T-helper 1 cell (primary cell): ENCODE measurements at regions not wholly inside any gene's neighbourhood (a gene's known extent, or its start where the extent isn't known, plus 50 kb on each side); places are given as distances from the start of the nearest gene placed in this dataset.
"Not testable (repeated sequence)": the region's sequence is repeated elsewhere in the genome, so short reads cannot be mapped to it uniquely, and the experiment has no call there.

Experiments used
- DNase-seq, 5 donors: peaks; one replicate each; pipeline ENCODE4 v3.0.0-alpha.2; 2012 to 2020

GRCh38 chr6:168192195-168192900 lies 113.3 kb upstream of the FRMD1 start:
- DNase-seq: no peak

- no peak for DNase-seq
These were observed 111.8 kb upstream of the FRMD1 start for GRCh38 chr6:168190646-168191443.

- DNase-seq: no peak
These were observed 111.0 kb upstream of the FRMD1 start for GRCh38 chr6:168190014-168190405.

GRCh38 chr6:168189200-168190013 lies 110.4 kb upstream of the FRMD1 start:
- DNase-seq: no peak

GRCh38 chr6:168188369-168189199 lies 109.6 kb upstream of the FRMD1 start:
- no peak for DNase-seq

GRCh38 chr6:168186438-168186837 lies 107.4 kb upstream of the FRMD1 start:
- DNase-seq: no peak

GRCh38 chr6:168186018-168186417 lies 107.0 kb upstream of the FRMD1 start:
- DNase-seq: not testable (repeated sequence)

GRCh38 chr6:168184701-168185100 lies 105.7 kb upstream of the FRMD1 start:
- DNase-seq: no peak

GRCh38 chr6:168183613-168183970 lies 104.6 kb upstream of the FRMD1 start:
- DNase-seq: no peak

- DNase-seq: no peak
These were observed 104.0 kb upstream of the FRMD1 start for GRCh38 chr6:168182908-168183612.

- no peak for DNase-seq
These were observed 103.4 kb upstream of the FRMD1 start for GRCh38 chr6:168182366-168182765.

GRCh38 chr6:168181876-168182275 lies 102.9 kb upstream of the FRMD1 start:
- no peak for DNase-seq

GRCh38 chr6:168181316-168181715 lies 102.3 kb upstream of the FRMD1 start:
- DNase-seq: no peak

GRCh38 chr6:168180548-168181011 lies 101.6 kb upstream of the FRMD1 start:
- DNase-seq: no peak

- no peak for DNase-seq
These were observed 100.8 kb upstream of the FRMD1 start for GRCh38 chr6:168179702-168180382.

- DNase-seq: no peak
These were observed 100.1 kb upstream of the FRMD1 start for GRCh38 chr6:168179133-168179532.

GRCh38 chr6:168177103-168177891 lies 98.3 kb upstream of the FRMD1 start:
- DNase-seq: no peak

GRCh38 chr6:168171673-168172353 lies 92.8 kb upstream of the FRMD1 start:
- DNase-seq: no peak

GRCh38 chr6:168170841-168171601 lies 92.0 kb upstream of the FRMD1 start:
- no peak for DNase-seq
